Fibroblast of upper back skin (primary cell): ENCODE measurements at regions not wholly inside any gene's neighbourhood (a gene's known extent, or its start where the extent isn't known, plus 50 kb on each side); places are given as distances from the start of the nearest gene placed in this dataset.
"Not testable (repeated sequence)": the region's sequence is repeated elsewhere in the genome, so short reads cannot be mapped to it uniquely, and the experiment has no call there.

Experiments used
- DNase-seq: peaks from one replicate; pipeline ENCODE4 v3.0.0-alpha.2; 2013

GRCh38 chr2:242032780-242033656 lies 163.5 kb downstream of the RTP5 start:
- DNase-seq = no peak

GRCh38 chr2:242034138-242034537 lies 164.6 kb downstream of the RTP5 start:
- no peak for DNase-seq

GRCh38 chr2:242034996-242035814 lies 165.7 kb downstream of the RTP5 start:
- no peak for DNase-seq

- DNase-seq = no peak
These were observed 166.5 kb downstream of the RTP5 start for GRCh38 chr2:242035858-242036652.

- no peak for DNase-seq
These were observed 167.1 kb downstream of the RTP5 start for GRCh38 chr2:242036653-242036950.

GRCh38 chr2:242038166-242038927 lies 168.8 kb downstream of the RTP5 start:
- no peak for DNase-seq

GRCh38 chr2:242038928-242039341 lies 169.4 kb downstream of the RTP5 start:
- no peak for DNase-seq

GRCh38 chr2:242040303-242040655 lies 170.8 kb downstream of the RTP5 start:
- no peak for DNase-seq

GRCh38 chr2:242040681-242041080 lies 171.2 kb downstream of the RTP5 start:
- DNase-seq = no peak

GRCh38 chr2:242041816-242042215 lies 172.3 kb downstream of the RTP5 start:
- no peak for DNase-seq

- DNase-seq = no peak
These were observed 174.2 kb downstream of the RTP5 start for GRCh38 chr2:242043538-242044312.

GRCh38 chr2:242044313-242044590 lies 174.7 kb downstream of the RTP5 start:
- DNase-seq = no peak

GRCh38 chr2:242045596-242046144 lies 176.1 kb downstream of the RTP5 start:
- DNase-seq = not testable (repeated sequence)

- DNase-seq = no peak
These were observed 176.8 kb downstream of the RTP5 start for GRCh38 chr2:242046206-242046826.

- DNase-seq = no peak
These were observed 178.4 kb downstream of the RTP5 start for GRCh38 chr2:242047963-242048362.

- DNase-seq = no peak
These were observed 178.9 kb downstream of the RTP5 start for GRCh38 chr2:242048479-242048878.

- not testable (repeated sequence) for DNase-seq
These were observed 180.0 kb downstream of the RTP5 start for GRCh38 chr2:242049492-242049891.

- peak; percentile 22 for DNase-seq
These were observed 181.9 kb downstream of the RTP5 start for GRCh38 chr2:242051463-242051862.

- no peak for DNase-seq
These were observed 182.9 kb downstream of the RTP5 start for GRCh38 chr2:242052421-242052820.

GRCh38 chr2:242053921-242054320 lies 184.4 kb downstream of the RTP5 start:
- DNase-seq = no peak

GRCh38 chr2:242054406-242054805 lies 184.9 kb downstream of the RTP5 start:
- DNase-seq = no peak
